Prostate gland (tissue), 2 donors: ENCODE measurements at regions not wholly inside any gene's neighbourhood (a gene's known extent, or its start where the extent isn't known, plus 50 kb on each side); places are given as distances from the start of the nearest gene placed in this dataset.

Source experiments
- DNase-seq: peaks from one replicate; pipeline ENCODE4 v3.0.0-alpha.2; 2019; ENCODE audit warnings: low spot score
- H3K27ac ChIP-seq, 2 donors: fragments of 200-600 bp; sonication (generic); 2 replicates each; pipeline ENCODE4 v1.5.1; 2017 to 2019
- H3K27me3 ChIP-seq: fragments of 200-600 bp; sonication (generic); replicated peaks from 2 replicates; pipeline ENCODE4 v1.5.1; 2019; ENCODE audit not compliant: insufficient read depth
- H3K36me3 ChIP-seq, 2 donors: fragments of 200-600 bp; sonication (generic); 1 replicate in 1 of 2; 2 replicates in 1 of 2; pipeline versions ENCODE4 v1.5.1 to v1.8.1; 2017 to 2019
- H3K4me1 ChIP-seq: fragments of 200-600 bp; sonication (generic); replicated peaks from 2 replicates; pipeline ENCODE4 v1.5.1; 2019
- H3K4me3 ChIP-seq, 2 donors: fragments of 200-600 bp; sonication (generic); 2 replicates each; pipeline ENCODE4 v1.5.1; 2017 to 2019
- H3K9me3 ChIP-seq: fragments of 200-600 bp; sonication (generic); 2 replicates; pipeline ENCODE4 v1.5.1; 2017
- CTCF ChIP-seq, 4 experiments: fragments of 200-600 bp in 2 of 4; fragments of 450-650 bp in 2 of 4; sonication (generic) in 2 of 4; IDR thresholded peaks; 1 replicate in 3 of 4; 2 replicates in 1 of 4; pipeline ENCODE4 v1.5.1; 2016 to 2019; ENCODE audit warnings: antibody characterized with exemption in 4 of 4, mild to moderate bottlenecking in 2 of 4, moderate library complexity in 2 of 4
- POLR2A ChIP-seq: fragments of 450-650 bp; IDR thresholded peaks from one replicate; pipeline ENCODE4 v1.6.1; 2016; ENCODE audit warnings: antibody characterized with exemption, mild to moderate bottlenecking
- POLR2AphosphoS5 ChIP-seq: sonication (generic); formaldehyde crosslinking; IDR thresholded peaks from one replicate; pipeline ENCODE4 v1.6.1; 2017; ENCODE audit warnings: antibody characterized with exemption
- WGBS: methylation state at CpG from one replicate; pipeline ENCODE4 v1.1.5; 2018; 5-methylcytosine and 5-hydroxymethylcytosine counted together
- intact Hi-C: fragments of 100-400 bp; cut with DNase I; formaldehyde crosslinking; loops from one replicate; pipeline ENCODE4 v1.14.2; 2022

DNA sequence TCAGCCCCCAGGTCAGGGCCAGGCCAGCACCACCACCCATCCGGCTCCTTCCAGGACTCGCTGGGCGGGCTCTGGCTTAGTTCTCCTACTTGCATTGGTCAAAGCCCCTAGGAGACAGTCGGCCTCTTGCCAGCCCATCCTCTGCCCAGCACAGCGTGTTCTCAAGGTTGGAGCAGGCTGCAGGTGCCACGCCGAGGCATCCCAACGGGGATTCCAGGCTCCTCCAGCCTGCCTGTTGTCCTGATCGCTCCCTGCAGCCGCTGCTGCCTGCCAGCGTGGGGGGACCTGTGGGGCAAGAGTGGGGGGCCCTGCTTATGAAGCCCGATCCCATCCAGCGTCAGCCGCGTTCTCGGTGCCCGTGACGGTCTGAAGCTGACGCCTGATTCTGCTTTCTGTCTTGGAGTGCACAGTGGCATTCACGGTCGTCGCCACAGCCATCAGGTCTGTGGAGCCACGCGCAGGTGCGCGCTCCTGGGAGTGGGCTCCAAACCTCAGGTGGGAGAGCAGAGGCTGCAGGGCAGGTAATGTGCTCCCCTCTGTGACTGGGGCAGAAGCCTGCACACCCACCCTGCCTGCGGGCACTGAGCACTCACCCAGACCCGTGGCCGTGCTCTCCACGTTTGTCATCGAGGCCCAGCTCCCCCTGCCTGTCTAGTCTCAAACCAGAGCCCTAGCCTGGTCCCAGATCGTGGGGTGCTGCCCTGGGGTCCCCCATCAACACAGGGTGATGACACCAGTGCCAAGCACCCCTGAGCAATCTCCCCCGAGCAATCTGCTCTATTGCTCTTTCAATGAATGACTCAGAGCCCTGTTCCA, 991.6 kb downstream of the BRD1 start:
- H3K9me3 ChIP-seq = no peaks in the 10 kb centered on the region
- no peak for TF ChIP-seq POLR2AphosphoS5
- TF ChIP-seq CTCF (IDR thresholded peaks at IDR 0.05) = no peak
- no peak for TF ChIP-seq POLR2A
- H3K4me3 ChIP-seq = no peak overlapping the region
- H3K27me3 ChIP-seq = peaks cover 2% of the 10 kb centered on the region
- 84% methylated on average over 22 of the region's 33 CpGs for whole genome bisulfite sequencing
- H3K4me1 ChIP-seq = no peaks in the 10 kb centered on the region
- intact Hi-C loops = no loop called here
- H3K27ac ChIP-seq = no peak overlapping the region
- no peaks in the 10 kb centered on the region for H3K36me3 ChIP-seq
- DNase-seq = no peak

GRCh38 chr22:48835364-48835763, 992.3 kb downstream of the BRD1 start:
- no peak for DNase-seq
- TF ChIP-seq POLR2AphosphoS5 (no peak), POLR2A (no peak), CTCF (IDR thresholded peaks at IDR 0.05) (no peak)
- intact Hi-C loops = no loop called here
- H3K9me3 ChIP-seq = no peaks in the 10 kb centered on the region
- H3K27me3 ChIP-seq = peaks cover 2% of the 10 kb centered on the region
- H3K4me1 ChIP-seq = no peaks in the 10 kb centered on the region
- H3K27ac ChIP-seq = no peak overlapping the region
- no peaks in the 10 kb centered on the region for H3K36me3 ChIP-seq
- no peak overlapping the region for H3K4me3 ChIP-seq
- 87% methylated on average over 11 of the region's 11 CpGs for WGBS

GRCh38 chr22:48834404-48834803, 993.3 kb downstream of the BRD1 start:
- Histone ChIP-seq H3K4me3 (no peak overlapping the region), H3K27ac (no peak overlapping the region), H3K9me3 (no peaks in the 10 kb centered on the region), H3K27me3 (peaks cover 2% of the 10 kb centered on the region), H3K36me3 (no peaks in the 10 kb centered on the region), H3K4me1 (no peaks in the 10 kb centered on the region)
- intact Hi-C loops = no loop called here
- no peak for DNase-seq
- 39% methylated on average over 5 of the region's 5 CpGs for WGBS
- TF ChIP-seq POLR2A (no peak), POLR2AphosphoS5 (no peak), CTCF (IDR thresholded peaks at IDR 0.05) (no peak)

GRCh38 chr22:48832592-48832991, 995.1 kb downstream of the BRD1 start:
- intact Hi-C loops = no loop called here
- H3K27ac ChIP-seq = no peak overlapping the region
- H3K9me3 ChIP-seq = no peaks in the 10 kb centered on the region
- 98% methylated on average over 4 of the region's 4 CpGs for WGBS
- H3K4me3 ChIP-seq = no peak overlapping the region
- H3K36me3 ChIP-seq = no peaks in the 10 kb centered on the region
- H3K4me1 ChIP-seq = no peaks in the 10 kb centered on the region
- no peak for TF ChIP-seq POLR2A
- TF ChIP-seq POLR2AphosphoS5 = no peak
- TF ChIP-seq CTCF (IDR thresholded peaks at IDR 0.05) = no peak
- peaks cover 2% of the 10 kb centered on the region for H3K27me3 ChIP-seq
- DNase-seq = no peak

DNA sequence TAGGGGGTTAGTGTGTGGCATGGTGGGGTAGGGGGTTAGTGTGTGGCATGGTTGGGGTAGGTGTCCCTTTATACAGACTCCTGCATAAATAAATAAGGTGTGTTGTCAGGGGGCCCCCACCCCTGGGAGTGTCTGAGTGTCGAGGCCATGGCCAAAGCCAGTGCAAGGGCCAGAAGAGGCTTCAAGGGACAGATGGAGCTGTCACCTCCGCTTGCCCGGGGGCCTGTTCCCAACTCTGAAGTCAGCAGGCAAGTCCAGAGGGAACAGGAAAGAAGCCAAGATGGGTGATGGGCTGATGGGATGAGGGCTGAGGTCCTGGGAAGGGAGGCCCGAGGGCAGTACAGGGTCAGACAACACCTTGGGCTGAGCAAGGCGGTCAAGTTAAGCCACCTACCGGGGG, 997.8 kb downstream of the BRD1 start:
- no peaks in the 10 kb centered on the region for H3K4me1 ChIP-seq
- no peaks in the 10 kb centered on the region for H3K27me3 ChIP-seq
- no peak overlapping the region for H3K27ac ChIP-seq
- no peak overlapping the region for H3K4me3 ChIP-seq
- intact Hi-C loops = no loop called here
- DNase-seq = no peak
- 75% methylated on average over 6 of the region's 6 CpGs for WGBS
- no peaks in the 10 kb centered on the region for H3K36me3 ChIP-seq
- H3K9me3 ChIP-seq = no peaks in the 10 kb centered on the region
- TF ChIP-seq POLR2AphosphoS5 (no peak), CTCF (IDR thresholded peaks at IDR 0.05) (no peak), POLR2A (no peak)
